Osteocyte (in vitro differentiated cells): ENCODE measurements at regions not wholly inside any gene's neighbourhood (a gene's known extent, or its start where the extent isn't known, plus 50 kb on each side); places are given as distances from the start of the nearest gene placed in this dataset.
"Not testable (repeated sequence)": the region's sequence is repeated elsewhere in the genome, so short reads cannot be mapped to it uniquely, and the experiment has no call there.

Source experiments
- DNase-seq: peaks from one replicate; pipeline ENCODE4 v3.0.0; 2021; ENCODE audit warnings: mixed read lengths; ENCODE audit not compliant: unreplicated experiment; ENCODE audit errors: extremely low spot score
- H3K27ac Mint-ChIP-seq: one replicate; pipeline ENCODE4 v1.8.0; 2021; ENCODE audit warnings: mild to moderate bottlenecking, mixed read lengths; ENCODE audit not compliant: unreplicated experiment
- H3K27me3 Mint-ChIP-seq: one replicate; pipeline ENCODE4 v1.8.0; 2021; ENCODE audit warnings: mixed read lengths; ENCODE audit not compliant: unreplicated experiment
- H3K36me3 Mint-ChIP-seq: one replicate; pipeline ENCODE4 v1.8.0; 2021; ENCODE audit warnings: mixed read lengths; ENCODE audit not compliant: unreplicated experiment
- H3K4me1 Mint-ChIP-seq: one replicate; pipeline ENCODE4 v1.8.0; 2021; ENCODE audit warnings: mixed read lengths; ENCODE audit not compliant: unreplicated experiment
- H3K4me3 Mint-ChIP-seq: one replicate; pipeline ENCODE4 v1.8.0; 2021; ENCODE audit warnings: mild to moderate bottlenecking, moderate library complexity, mixed read lengths; ENCODE audit not compliant: unreplicated experiment
- H3K9me3 Mint-ChIP-seq: one replicate; pipeline ENCODE4 v1.8.0; 2021; ENCODE audit warnings: mixed read lengths; ENCODE audit not compliant: unreplicated experiment
- CTCF ChIP-seq: fragments of 200-600 bp; sonication (generic); IDR thresholded peaks from 2 replicates; pipeline ENCODE4 v1.5.0; 2021; ENCODE audit warnings: antibody characterized with exemption, mild to moderate bottlenecking, moderate library complexity

- H3K4me1 Mint-ChIP-seq = no peaks in the 10 kb centered on the region
- no peaks in the 10 kb centered on the region for H3K27me3 Mint-ChIP-seq
- no peak for DNase-seq
- no peak for TF ChIP-seq CTCF
- H3K4me3 Mint-ChIP-seq = no peak overlapping the region
- H3K27ac Mint-ChIP-seq = no peak overlapping the region
- H3K9me3 Mint-ChIP-seq = peaks cover 41% of the 10 kb centered on the region
- peaks cover 3% of the 10 kb centered on the region for H3K36me3 Mint-ChIP-seq
Observed at GRCh38 chr14:97804056-97804455, 1006.9 kb downstream of the VRK1 start.

GRCh38 chr14:97806891-97807290, 1009.7 kb downstream of the VRK1 start:
- no peak for DNase-seq
- no peak overlapping the region for H3K27ac Mint-ChIP-seq
- TF ChIP-seq CTCF = no peak
- peaks cover 2% of the 10 kb centered on the region for H3K36me3 Mint-ChIP-seq
- H3K4me3 Mint-ChIP-seq = no peak overlapping the region
- peaks cover 55% of the 10 kb centered on the region for H3K9me3 Mint-ChIP-seq
- H3K27me3 Mint-ChIP-seq = no peaks in the 10 kb centered on the region
- H3K4me1 Mint-ChIP-seq = no peaks in the 10 kb centered on the region

GRCh38 chr14:97808541-97808940, 1011.4 kb downstream of the VRK1 start:
- not testable (repeated sequence) for H3K4me1 Mint-ChIP-seq, DNase-seq, H3K27me3 Mint-ChIP-seq, H3K4me3 Mint-ChIP-seq, H3K27ac Mint-ChIP-seq, H3K36me3 Mint-ChIP-seq
- peaks cover 58% of the 10 kb centered on the region for H3K9me3 Mint-ChIP-seq

- Mint-ChIP-seq H3K9me3 (peaks cover 55% of the 10 kb centered on the region), H3K4me3 (no peak overlapping the region), H3K36me3 (no peaks in the 10 kb centered on the region), H3K27ac (no peak overlapping the region), H3K4me1 (no peaks in the 10 kb centered on the region), H3K27me3 (no peaks in the 10 kb centered on the region)
- TF ChIP-seq CTCF = no peak
- DNase-seq = no peak
Observed at GRCh38 chr14:97813556-97813955, 1016.4 kb downstream of the VRK1 start.

GRCh38 chr14:97820781-97821180, 1023.6 kb downstream of the VRK1 start:
- H3K36me3 Mint-ChIP-seq = no peaks in the 10 kb centered on the region
- TF ChIP-seq CTCF = no peak
- no peaks in the 10 kb centered on the region for H3K4me1 Mint-ChIP-seq
- DNase-seq = no peak
- H3K27me3 Mint-ChIP-seq = no peaks in the 10 kb centered on the region
- H3K9me3 Mint-ChIP-seq = peaks cover 46% of the 10 kb centered on the region
- no peak overlapping the region for H3K4me3 Mint-ChIP-seq
- H3K27ac Mint-ChIP-seq = no peak overlapping the region

GRCh38 chr14:97824218-97824617, 1027.0 kb downstream of the VRK1 start:
- no peak overlapping the region for H3K4me3 Mint-ChIP-seq
- no peaks in the 10 kb centered on the region for H3K4me1 Mint-ChIP-seq
- DNase-seq = no peak
- H3K36me3 Mint-ChIP-seq = no peaks in the 10 kb centered on the region
- no peaks in the 10 kb centered on the region for H3K27me3 Mint-ChIP-seq
- no peak overlapping the region for H3K27ac Mint-ChIP-seq
- no peak for TF ChIP-seq CTCF
- H3K9me3 Mint-ChIP-seq = peaks cover 41% of the 10 kb centered on the region
